HepG2 (cell line): ENCODE measurements at regions not wholly inside any gene's neighbourhood (a gene's known extent, or its start where the extent isn't known, plus 50 kb on each side); places are given as distances from the start of the nearest gene placed in this dataset.

Experiments used
- ATAC-seq: fragments of 200-7000 bp; cut with Tn5 transposase; 3 replicates; pipeline ENCODE4 v1.9.1; 2020; ENCODE audit warnings: mild to moderate bottlenecking, moderate library complexity
- BruUV-seq: library from RNA; stranded (reverse); fragments of 400-500 nt; replicated peaks from 2 replicates; lab custom pipeline; 2021; lab: Mats Ljungman, UMichigan
- CTCF ChIA-PET: fragments of 300-600 bp; formaldehyde crosslinking; extraction: SDS; loops from one replicate; lab custom pipeline; 2021; ENCODE audit warnings: low total read pairs, inconsistent platforms, low intra/inter-chr PET ratio; lab: Yijun Ruan, JAX
- POLR2A ChIA-PET: fragments of 350-600 bp; sonication (Branson Sonifier 250); formaldehyde crosslinking; loops from one replicate; lab custom pipeline; 2020; ENCODE audit warnings: antibody characterized with exemption, inconsistent platforms; lab: Yijun Ruan, JAX
- DNase-seq: peaks from one replicate; pipeline ENCODE4 v3.0.0-alpha.2; 2015; ENCODE audit warnings: low spot score
- FAIRE-seq: peaks from 3 replicates; lab custom pipeline; 2011; peaks lifted over from hg19 to GRCh38; lab: Jason Lieb, UNC
- H2AFZ ChIP-seq: one replicate; pipeline ENCODE4 v1.6.1; 2011; ENCODE audit warnings: low read length, inconsistent platforms
- H3K27ac ChIP-seq: fragments of 300-600 bp; 3 replicates; pipeline ENCODE4 v1.8.0; 2011; ENCODE audit warnings: mixed run types, mild to moderate bottlenecking, mixed read lengths, low read length, inconsistent platforms; ENCODE audit not compliant: insufficient read depth; ENCODE audit errors: extremely low read length
- H3K27me3 ChIP-seq, 2 experiments: fragments of 200-600 bp in 1 of 2; 2 replicates in 1 of 2; 3 replicates in 1 of 2; pipeline versions ENCODE4 v1.6.0 to v1.8.0; 2011; ENCODE audit warnings: low read length in 2 of 2, mild to moderate bottlenecking in 2 of 2, moderate library complexity in 2 of 2, inconsistent platforms in 1 of 2; ENCODE audit not compliant: insufficient read depth in 2 of 2, control insufficient read depth in 1 of 2
- H3K36me3 ChIP-seq, 2 experiments: fragments of 200-600 bp in 1 of 2; replicated peaks in 1 of 2; 2 replicates in 1 of 2; 3 replicates in 1 of 2; pipeline versions ENCODE4 v1.5.1 to v1.8.0; 2011; ENCODE audit warnings: low read length in 2 of 2, inconsistent platforms in 1 of 2; ENCODE audit not compliant: insufficient read depth in 2 of 2, control insufficient read depth in 1 of 2
- H3K4me1 ChIP-seq: 2 replicates; pipeline ENCODE4 v1.5.1; 2012; ENCODE audit warnings: low read length, inconsistent platforms; ENCODE audit not compliant: insufficient read depth
- H3K4me2 ChIP-seq: 2 replicates; pipeline ENCODE4 v1.6.0; 2011; ENCODE audit warnings: low read depth, low read length, inconsistent platforms
- H3K4me3 ChIP-seq, 3 experiments: fragments of 200-600 bp in 1 of 3; sonication (generic), shearing (Covaris generic) in 1 of 3; replicated peaks in 1 of 3; 2 replicates each; pipeline ENCODE4 v1.5.1; 2011 to 2016; ENCODE audit warnings: low read length in 3 of 3, inconsistent platforms in 2 of 3, low read depth in 2 of 3, mild to moderate bottlenecking in 2 of 3, control low read depth in 1 of 3, mixed read lengths in 1 of 3; ENCODE audit not compliant: insufficient read depth in 1 of 3
- H3K79me2 ChIP-seq: one replicate; pipeline ENCODE4 v1.6.1; 2011; ENCODE audit warnings: low read length, inconsistent platforms; ENCODE audit not compliant: insufficient read depth
- H3K9ac ChIP-seq: 2 replicates; pipeline ENCODE4 v1.6.0; 2011; ENCODE audit warnings: mild to moderate bottlenecking, low read depth, low read length, inconsistent platforms; ENCODE audit not compliant: insufficient read depth
- H3K9me3 ChIP-seq: 2 replicates; pipeline ENCODE4 v1.5.1; 2012; ENCODE audit warnings: mild to moderate bottlenecking, low read length
- H4K20me1 ChIP-seq: 2 replicates; pipeline ENCODE4 v1.6.0; 2011; ENCODE audit warnings: inconsistent platforms, mild to moderate bottlenecking, low read length, moderate library complexity; ENCODE audit not compliant: insufficient read depth
- FOXP1 ChIP-seq, 2 experiments: fragments of 450-650 bp in 1 of 2; IDR thresholded peaks; 2 replicates each; pipeline ENCODE4 v1.6.1; 2017 to 2018; ENCODE audit warnings: antibody characterized with exemption in 1 of 2
- IKZF1 ChIP-seq: fragments of 450-650 bp; IDR thresholded peaks from 2 replicates; pipeline ENCODE4 v1.7.1; 2016
- NFKBIZ ChIP-seq: IDR thresholded peaks from 2 replicates; pipeline ENCODE4 v1.6.1; 2018; ENCODE audit warnings: missing genetic modification reagents, missing compliant biosample characterization
- NONO ChIP-seq, 2 experiments: fragments of 450-650 bp in 1 of 2; sonication (generic) in 1 of 2; formaldehyde crosslinking in 1 of 2; IDR thresholded peaks in 1 of 2; conservative IDR thresholded peaks in 1 of 2; 2 replicates each; pipeline versions ENCODE4 v1.6.1 to v1.8.0; 2017 to 2022; ENCODE audit warnings: mild to moderate bottlenecking in 1 of 2, missing genetic modification reagents in 1 of 2, moderate library complexity in 1 of 2
- PHB2 ChIP-seq: fragments of 450-650 bp; IDR thresholded peaks from 2 replicates; pipeline ENCODE4 v1.6.1; 2018; ENCODE audit not compliant: partially characterized antibody
- RAD51 ChIP-seq: fragments of 450-650 bp; IDR thresholded peaks from 2 replicates; pipeline ENCODE4 v1.6.1; 2016; ENCODE audit warnings: borderline replicate concordance
- TCF7L2 ChIP-seq: IDR thresholded peaks from 2 replicates; pipeline ENCODE4 v1.6.1; 2011; ENCODE audit warnings: mild to moderate bottlenecking, low read depth, low read length, moderate library complexity
- WGBS: methylation state at CpG from one replicate; pipeline ENCODE4 v1.1.6; 2017; ENCODE audit warnings: low lambda C conversion rate; 5-methylcytosine and 5-hydroxymethylcytosine counted together
- in situ Hi-C: cut with HindIII; loops from 2 replicates; pipeline ENCODE4 v1.10.0; 2017; ENCODE audit warnings: low pct_unique_long_range_greater_than_20kb; ENCODE audit not compliant: extremely low pct_ligation_motif_present
- intact Hi-C: fragments of 100-400 bp; cut with micrococcal nuclease; formaldehyde crosslinking; loops from one replicate; pipeline ENCODE4 v1.10.0; 2022; ENCODE audit not compliant: unreplicated experiment
- TF ChIP-seq, protein P1 (sequence below): sonication (generic); formaldehyde crosslinking; IDR thresholded peaks from 2 replicates; pipeline ENCODE4 v1.8.1; 2023; ENCODE audit warnings: mild to moderate bottlenecking, missing genetic modification reagents
- TF ChIP-seq, protein P2 (sequence below): sonication (generic); formaldehyde crosslinking; IDR thresholded peaks from 2 replicates; pipeline ENCODE4 v1.4.0; 2020; ENCODE audit warnings: mild to moderate bottlenecking, missing genetic modification reagents

DNA sequence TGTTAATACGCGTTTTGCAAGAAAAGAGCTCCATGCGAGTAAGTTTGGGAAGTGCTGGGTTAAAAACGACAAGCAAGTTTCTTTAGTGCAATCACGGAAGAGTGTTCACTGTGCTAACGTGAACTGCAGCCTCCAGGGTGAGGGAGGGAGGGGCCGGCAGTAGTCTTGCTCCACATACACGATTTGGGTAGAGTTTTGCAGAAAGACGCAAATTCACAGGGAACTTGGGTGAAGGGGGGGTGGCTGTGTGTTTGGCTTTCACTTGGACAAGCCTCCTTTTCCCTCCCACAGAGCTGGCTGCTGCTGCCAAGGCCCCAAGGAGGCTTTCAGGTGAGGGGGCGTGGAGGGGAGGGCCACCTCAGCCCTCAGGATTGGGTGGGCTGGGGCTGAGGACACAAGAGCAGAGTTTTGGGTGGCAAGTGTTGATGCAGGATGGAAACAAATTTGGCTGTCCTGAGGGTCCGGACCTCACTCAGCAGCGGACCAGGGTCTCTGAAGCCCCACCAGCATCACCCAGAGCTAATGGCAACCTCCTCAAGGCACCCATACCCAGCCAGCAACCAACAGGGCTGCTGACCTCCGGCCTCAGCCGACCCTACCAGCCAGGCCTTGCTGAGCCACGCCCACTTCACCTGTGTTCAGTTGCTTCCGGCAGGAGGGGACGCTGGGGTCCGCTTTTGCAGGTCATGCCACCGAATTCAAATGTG is 204.5 kb downstream of the ERMARD start:
- CTCF ChIA-PET, result no interaction called here
- in situ Hi-C loops, result loop anchor here (10.0 kb wide), 1 partner anchor 559 kb away; no protein-coding TSS in a partner anchor

DNA sequence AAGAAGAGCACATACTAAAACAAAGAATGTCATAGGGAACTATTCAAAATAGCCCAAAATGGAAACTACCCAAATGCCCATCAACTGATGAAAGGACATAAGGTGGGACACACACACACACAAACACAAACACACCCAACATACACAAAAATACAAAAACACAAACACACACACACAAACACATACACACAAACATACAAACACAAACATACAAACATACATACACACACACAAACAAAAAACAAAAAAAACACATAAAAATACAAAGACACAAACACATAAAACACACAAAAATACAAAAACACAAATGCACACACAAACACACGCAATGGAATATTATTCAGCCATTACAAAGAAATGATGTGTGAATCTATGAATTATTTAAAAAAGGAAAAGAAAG is 203.6 kb downstream of the ERMARD start:
- ChIA-PET POLR2A (no interaction called here), CTCF (no interaction called here)
- Histone ChIP-seq H3K27ac (no peak overlapping the region), H3K79me2 (no peaks in the 10 kb centered on the region), H3K4me3 (no peak overlapping the region), H3K4me1 (no peaks in the 10 kb centered on the region), H2AFZ (no peak overlapping the region), H3K27me3 (peaks cover 3 to 37% of the 10 kb centered on the region in 2 experiments; a peak in 4 of 5 replicates), H3K4me2 (no peak overlapping the region), H3K36me3 (no peaks in the 10 kb centered on the region), H3K9me3 (no peaks in the 10 kb centered on the region), H3K9ac (no peak overlapping the region), H4K20me1 (no peaks in the 10 kb centered on the region)
- in situ Hi-C loops, result loop anchor here (10.0 kb wide), 1 partner anchor 560 kb away; no protein-coding TSS in a partner anchor
- TF ChIP-seq, protein P1, sequence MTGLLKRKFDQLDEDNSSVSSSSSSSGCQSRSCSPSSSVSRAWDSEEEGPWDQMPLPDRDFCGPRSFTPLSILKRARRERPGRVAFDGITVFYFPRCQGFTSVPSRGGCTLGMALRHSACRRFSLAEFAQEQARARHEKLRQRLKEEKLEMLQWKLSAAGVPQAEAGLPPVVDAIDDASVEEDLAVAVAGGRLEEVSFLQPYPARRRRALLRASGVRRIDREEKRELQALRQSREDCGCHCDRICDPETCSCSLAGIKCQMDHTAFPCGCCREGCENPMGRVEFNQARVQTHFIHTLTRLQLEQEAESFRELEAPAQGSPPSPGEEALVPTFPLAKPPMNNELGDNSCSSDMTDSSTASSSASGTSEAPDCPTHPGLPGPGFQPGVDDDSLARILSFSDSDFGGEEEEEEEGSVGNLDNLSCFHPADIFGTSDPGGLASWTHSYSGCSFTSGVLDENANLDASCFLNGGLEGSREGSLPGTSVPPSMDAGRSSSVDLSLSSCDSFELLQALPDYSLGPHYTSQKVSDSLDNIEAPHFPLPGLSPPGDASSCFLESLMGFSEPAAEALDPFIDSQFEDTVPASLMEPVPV, result no peak
- TF ChIP-seq FOXP1 (IDR thresholded peaks at IDR 0.05) (peak; percentile 18; the same call in 1 of the 2 replicates), FOXP1 (CRISPR knock-in tag; IDR thresholded peaks at IDR 0.05) (no peak), PHB2 (peak; percentile 96), NONO (IDR thresholded peaks at IDR 0.05) (peak; percentile 61; the same call in 1 of the 2 replicates), NONO (CRISPR knock-in tag; conservative IDR thresholded peaks at IDR 0.05) (no peak), IKZF1 (0 out of 2 replicates have a peak, but pooled peaks have one; percentile 57), RAD51 (peak; percentile 19; the same call in 1 of the 2 replicates)
- no peak for FAIRE-seq
- DNase-seq, result no peak
- BruUV-seq, result no TSS peak
- intact Hi-C loops, result loop anchor here (5.0 kb wide), 1 partner anchor 562 kb away; no protein-coding TSS in a partner anchor
- no peak for ATAC-seq
- WGBS, result 0% methylated on average over 1 of the region's 1 CpG

More for the DNA sequence above, 204.5 kb downstream of the ERMARD start:
- POLR2A ChIA-PET, result no interaction called here
- intact Hi-C loops, result no loop called here
- WGBS, result 34% methylated on average over 13 of the region's 19 CpGs
- FAIRE-seq (no peak), ATAC-seq (no peak), DNase-seq (no peak)
- no peak overlapping the region for H2AFZ ChIP-seq
- peaks cover 3 to 44% of the 10 kb centered on the region in 2 experiments; a peak in 4 of 5 replicates for H3K27me3 ChIP-seq
- H3K4me2 ChIP-seq, result no peak overlapping the region
- H3K27ac ChIP-seq, result no peak overlapping the region
- no peaks in the 10 kb centered on the region for H3K36me3 ChIP-seq
- BruUV-seq, result no TSS peak
- H3K9me3 ChIP-seq, result no peaks in the 10 kb centered on the region
- H3K4me3 ChIP-seq, result no peak overlapping the region
- H3K9ac ChIP-seq, result no peak overlapping the region
- no peaks in the 10 kb centered on the region for H3K79me2 ChIP-seq
- H3K4me1 ChIP-seq, result no peaks in the 10 kb centered on the region
- TF ChIP-seq, protein P2, sequence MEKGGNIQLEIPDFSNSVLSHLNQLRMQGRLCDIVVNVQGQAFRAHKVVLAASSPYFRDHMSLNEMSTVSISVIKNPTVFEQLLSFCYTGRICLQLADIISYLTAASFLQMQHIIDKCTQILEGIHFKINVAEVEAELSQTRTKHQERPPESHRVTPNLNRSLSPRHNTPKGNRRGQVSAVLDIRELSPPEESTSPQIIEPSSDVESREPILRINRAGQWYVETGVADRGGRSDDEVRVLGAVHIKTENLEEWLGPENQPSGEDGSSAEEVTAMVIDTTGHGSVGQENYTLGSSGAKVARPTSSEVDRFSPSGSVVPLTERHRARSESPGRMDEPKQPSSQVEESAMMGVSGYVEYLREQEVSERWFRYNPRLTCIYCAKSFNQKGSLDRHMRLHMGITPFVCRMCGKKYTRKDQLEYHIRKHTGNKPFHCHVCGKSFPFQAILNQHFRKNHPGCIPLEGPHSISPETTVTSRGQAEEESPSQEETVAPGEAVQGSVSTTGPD (CRISPR knock-in tag), result no peak
- TF ChIP-seq NFKBIZ (CRISPR knock-in tag) (no peak), TCF7L2 (no peak)
- no peaks in the 10 kb centered on the region for H4K20me1 ChIP-seq
